ENCODE measurements at regions not wholly inside any gene's neighbourhood (a gene's known extent, or its start where the extent isn't known, plus 50 kb on each side); places are given as distances from the start of the nearest gene placed in this dataset.

GRCh38 chr17:36869441-36869840 is 67.8 kb upstream of the LHX1 start:
- ChIA-PET POLR2A (no interaction called here), CTCF (no interaction called here)
- Mint-ChIP-seq H3K27ac (no peak overlapping the region), H3K9me3 (peaks cover 4% of the 10 kb centered on the region), H3K36me3 (ENCODE audit: low read depth) (no peaks in the 10 kb centered on the region), H3K27me3 (peaks cover 16% of the 10 kb centered on the region), H3K4me3 (no peak overlapping the region), H3K4me1 (no peaks in the 10 kb centered on the region)
- intact Hi-C loops (cut with micrococcal nuclease), result no loop called here
- no peak for DNase-seq
- no peak for ATAC-seq (ENCODE audit: low read depth)
- TF ChIP-seq CTCF (IDR thresholded peaks at IDR 0.05), result no peak

GRCh38 chr17:36869856-36870719 is 67.2 kb upstream of the LHX1 start:
- ATAC-seq (ENCODE audit: low read depth) (no peak), DNase-seq (no peak)
- Mint-ChIP-seq H3K9me3 (peaks cover 4% of the 10 kb centered on the region), H3K27me3 (peaks cover 13% of the 10 kb centered on the region), H3K27ac (no peak overlapping the region), H3K4me1 (no peaks in the 10 kb centered on the region), H3K36me3 (ENCODE audit: low read depth) (no peaks in the 10 kb centered on the region), H3K4me3 (no peak overlapping the region)
- ChIA-PET CTCF (no interaction called here), POLR2A (no interaction called here)
- intact Hi-C loops (cut with micrococcal nuclease), result no loop called here
- TF ChIP-seq CTCF (IDR thresholded peaks at IDR 0.05), result no peak

GRCh38 chr17:36870720-36870999 is 66.6 kb upstream of the LHX1 start:
- ATAC-seq (ENCODE audit: low read depth), result no peak
- intact Hi-C loops (cut with micrococcal nuclease), result no loop called here
- TF ChIP-seq CTCF (IDR thresholded peaks at IDR 0.05), result no peak
- Mint-ChIP-seq H3K27me3 (peaks cover 13% of the 10 kb centered on the region), H3K36me3 (ENCODE audit: low read depth) (no peaks in the 10 kb centered on the region), H3K27ac (no peak overlapping the region), H3K9me3 (peaks cover 4% of the 10 kb centered on the region), H3K4me1 (no peaks in the 10 kb centered on the region), H3K4me3 (no peak overlapping the region)
- POLR2A ChIA-PET, result no interaction called here
- DNase-seq, result no peak
- CTCF ChIA-PET, result no interaction called here

- H3K9me3 Mint-ChIP-seq, result peaks cover 5% of the 10 kb centered on the region
- no peaks in the 10 kb centered on the region for H3K36me3 Mint-ChIP-seq (ENCODE audit: low read depth)
- peaks cover 13% of the 10 kb centered on the region for H3K27me3 Mint-ChIP-seq
- ChIA-PET CTCF (no interaction called here), POLR2A (no interaction called here)
- intact Hi-C loops (cut with micrococcal nuclease), result no loop called here
- H3K27ac Mint-ChIP-seq, result no peak overlapping the region
- ATAC-seq (ENCODE audit: low read depth), result no peak
- H3K4me3 Mint-ChIP-seq, result no peak overlapping the region
- TF ChIP-seq CTCF (IDR thresholded peaks at IDR 0.05), result no peak
- DNase-seq, result no peak
- H3K4me1 Mint-ChIP-seq, result no peaks in the 10 kb centered on the region
Measured at GRCh38 chr17:36875698-36876293, 61.5 kb upstream of the LHX1 start.

GRCh38 chr17:36876966-36877365 is 60.3 kb upstream of the LHX1 start:
- Mint-ChIP-seq H3K27ac (no peak overlapping the region), H3K36me3 (ENCODE audit: low read depth) (no peaks in the 10 kb centered on the region), H3K27me3 (peaks cover 22% of the 10 kb centered on the region), H3K4me3 (no peak overlapping the region), H3K9me3 (peaks cover 12% of the 10 kb centered on the region), H3K4me1 (no peaks in the 10 kb centered on the region)
- ChIA-PET POLR2A (no interaction called here), CTCF (no interaction called here)
- TF ChIP-seq CTCF (IDR thresholded peaks at IDR 0.05), result no peak
- intact Hi-C loops (cut with micrococcal nuclease), result no loop called here
- DNase-seq (no peak), ATAC-seq (ENCODE audit: low read depth) (no peak)

All from activated B cell treated with CpG ODN at 0.5 μM for 24 hours (primary cell).